Ovary (tissue), 7 donors: ENCODE measurements at regions not wholly inside any gene's neighbourhood (a gene's known extent, or its start where the extent isn't known, plus 50 kb on each side); places are given as distances from the start of the nearest gene placed in this dataset.
A peak's percentile ranks its signal among the peaks of the same experiment; 100 is the strongest.

ENCODE experiments used
- DNase-seq, 5 donors: peaks; one replicate each; pipeline ENCODE4 v3.0.0-alpha.2; 2019 to 2020
- H3K27ac ChIP-seq, 2 donors: fragments of 200-600 bp; one replicate each; pipeline versions ENCODE4 v1.5.1 to v1.8.0; 2019 to 2022
- H3K27me3 ChIP-seq: fragments of 200-600 bp; one replicate; pipeline ENCODE4 v1.8.0; 2022
- H3K36me3 ChIP-seq: fragments of 200-600 bp; sonication (generic); one replicate; pipeline ENCODE4 v1.5.1; 2019
- H3K4me1 ChIP-seq: one replicate; pipeline ENCODE4 v1.8.1; 2013; ENCODE audit warnings: mild to moderate bottlenecking, moderate library complexity; ENCODE audit not compliant: insufficient read depth
- H3K4me3 ChIP-seq: fragments of 200-600 bp; sonication (generic); one replicate; pipeline ENCODE4 v1.5.1; 2017
- H3K9me3 ChIP-seq, 2 donors: fragments of 200-600 bp in 1 of 2; sonication (generic) in 1 of 2; one replicate each; pipeline versions ENCODE4 v1.5.1 to v1.8.1; 2013 to 2019; ENCODE audit warnings: mild to moderate bottlenecking in 1 of 2, moderate library complexity in 1 of 2
- CTCF ChIP-seq, 3 donors: fragments of 450-650 bp in 2 of 3; fragments of 200-600 bp in 1 of 3; IDR thresholded peaks; one replicate each; pipeline versions ENCODE4 v1.5.1 to v1.8.0; 2016 to 2022; ENCODE audit warnings: antibody characterized with exemption in 3 of 3, mild to moderate bottlenecking in 1 of 3
- EP300 ChIP-seq: sonication (generic); formaldehyde crosslinking; IDR thresholded peaks from one replicate; pipeline ENCODE4 v1.6.1; 2017; ENCODE audit warnings: antibody characterized with exemption
- POLR2A ChIP-seq: fragments of 450-650 bp; IDR thresholded peaks from one replicate; pipeline ENCODE4 v1.6.1; 2017; ENCODE audit warnings: antibody characterized with exemption, mild to moderate bottlenecking, moderate library complexity
- WGBS, 3 donors: extraction: QIAGEN DNeasy Blood & Tissue Kit in 1 of 3; methylation state at CpG; one replicate each; pipeline versions ENCODE4 v1.1.5 to v1.1.7; 2013 to 2017; 5-methylcytosine and 5-hydroxymethylcytosine counted together
- intact Hi-C, 4 donors: fragments of 100-400 bp; cut with DNase I; formaldehyde crosslinking; loops; one replicate each; pipeline versions ENCODE4 v1.11.0 to v1.15.1; 2022 to 2023
- donor health status: DM: no; HTN: no; CAD: no; lungs with moderate emphysema.
- donor health status: DM: no; HTN: no; CAD: no.
- donor health status: Bipolar disorder and iron deficiency.
- donor health status: DM: no; HTN: no; CAD: no.
- donor health status: DM: yes; HTN: yes; CAD: no.

- 78 to 85% (median 84%) methylated on average over 5 of the region's 5 CpGs for WGBS, 3 donors
- intact Hi-C loops = no loop called here
These were observed 129.2 kb upstream of the ARHGAP5 start for GRCh38 chr14:31947680-31948595.

GRCh38 chr14:31949709-31950108 lies 127.4 kb upstream of the ARHGAP5 start:
- no peak for TF ChIP-seq POLR2A
- TF ChIP-seq CTCF (IDR thresholded peaks at IDR 0.05) = no peak
- TF ChIP-seq EP300 = no peak
- Histone ChIP-seq H3K27ac (no peak overlapping the region), H3K9me3 (no peaks in the 10 kb centered on the region), H3K4me1 (peaks cover 3% of the 10 kb centered on the region), H3K27me3 (no peaks in the 10 kb centered on the region), H3K4me3 (no peak overlapping the region), H3K36me3 (no peaks in the 10 kb centered on the region)
- WGBS, 3 donors = 61 to 74% (median 64%) methylated on average over 1 of the region's 1 CpG
- DNase-seq = no peak
- intact Hi-C loops = no loop called here

More at GRCh38 chr14:31947680-31948595, 129.2 kb upstream of the ARHGAP5 start:
- no peaks in the 10 kb centered on the region for H3K27me3 ChIP-seq
- H3K4me1 ChIP-seq = peaks cover 3% of the 10 kb centered on the region
- no peak overlapping the region for H3K27ac ChIP-seq
- TF ChIP-seq EP300 (no peak), POLR2A (no peak), CTCF (IDR thresholded peaks at IDR 0.05) (no peak)
- no peak for DNase-seq
- no peaks in the 10 kb centered on the region for H3K36me3 ChIP-seq
- H3K9me3 ChIP-seq = no peaks in the 10 kb centered on the region
- no peak overlapping the region for H3K4me3 ChIP-seq

GRCh38 chr14:31950331-31950730 lies 126.8 kb upstream of the ARHGAP5 start:
- H3K27ac ChIP-seq = no peak overlapping the region
- H3K27me3 ChIP-seq = no peaks in the 10 kb centered on the region
- H3K36me3 ChIP-seq = no peaks in the 10 kb centered on the region
- H3K4me1 ChIP-seq = peaks cover 3% of the 10 kb centered on the region
- H3K9me3 ChIP-seq = no peaks in the 10 kb centered on the region
- 25 to 41% (median 40%) methylated on average over 7 of the region's 7 CpGs for WGBS, 3 donors
- TF ChIP-seq POLR2A = no peak
- TF ChIP-seq CTCF (IDR thresholded peaks at IDR 0.05) = no peak
- TF ChIP-seq EP300 = no peak
- H3K4me3 ChIP-seq = no peak overlapping the region
- no peak for DNase-seq
- intact Hi-C loops = no loop called here

GRCh38 chr14:31950764-31951637 lies 126.1 kb upstream of the ARHGAP5 start:
- intact Hi-C loops = no loop called here
- H3K36me3 ChIP-seq = no peaks in the 10 kb centered on the region
- H3K9me3 ChIP-seq = no peaks in the 10 kb centered on the region
- no peak overlapping the region for H3K27ac ChIP-seq
- TF ChIP-seq EP300 = no peak
- no peak for TF ChIP-seq CTCF (IDR thresholded peaks at IDR 0.05)
- no peak for TF ChIP-seq POLR2A
- 6 to 10% (median 7%) methylated on average over 19 of the region's 19 CpGs for WGBS, 3 donors
- no peaks in the 10 kb centered on the region for H3K27me3 ChIP-seq
- H3K4me1 ChIP-seq = peaks cover 6% of the 10 kb centered on the region
- peak; percentile 58 to 76 (median 67) for DNase-seq
- no peak overlapping the region for H3K4me3 ChIP-seq
